Ovary (tissue), 3 donors: ENCODE measurements at regions not wholly inside any gene's neighbourhood (a gene's known extent, or its start where the extent isn't known, plus 50 kb on each side); places are given as distances from the start of the nearest gene placed in this dataset.

Experiments used
- EP300 ChIP-seq: sonication (generic); formaldehyde crosslinking; IDR thresholded peaks from one replicate; pipeline ENCODE4 v1.6.1; 2017; ENCODE audit warnings: antibody characterized with exemption
- POLR2A ChIP-seq: fragments of 450-650 bp; IDR thresholded peaks from one replicate; pipeline ENCODE4 v1.6.1; 2017; ENCODE audit warnings: antibody characterized with exemption, mild to moderate bottlenecking, moderate library complexity
- TF ChIP-seq, protein P1 (sequence below), 3 donors: fragments of 450-650 bp in 2 of 3; fragments of 200-600 bp in 1 of 3; IDR thresholded peaks; one replicate each; pipeline versions ENCODE4 v1.5.1 to v1.8.0; 2016 to 2022; ENCODE audit warnings: antibody characterized with exemption in 3 of 3, mild to moderate bottlenecking in 1 of 3
- donor health status: DM: no; HTN: no; CAD: no.

- no peak for TF ChIP-seq POLR2A
- TF ChIP-seq, protein P1, sequence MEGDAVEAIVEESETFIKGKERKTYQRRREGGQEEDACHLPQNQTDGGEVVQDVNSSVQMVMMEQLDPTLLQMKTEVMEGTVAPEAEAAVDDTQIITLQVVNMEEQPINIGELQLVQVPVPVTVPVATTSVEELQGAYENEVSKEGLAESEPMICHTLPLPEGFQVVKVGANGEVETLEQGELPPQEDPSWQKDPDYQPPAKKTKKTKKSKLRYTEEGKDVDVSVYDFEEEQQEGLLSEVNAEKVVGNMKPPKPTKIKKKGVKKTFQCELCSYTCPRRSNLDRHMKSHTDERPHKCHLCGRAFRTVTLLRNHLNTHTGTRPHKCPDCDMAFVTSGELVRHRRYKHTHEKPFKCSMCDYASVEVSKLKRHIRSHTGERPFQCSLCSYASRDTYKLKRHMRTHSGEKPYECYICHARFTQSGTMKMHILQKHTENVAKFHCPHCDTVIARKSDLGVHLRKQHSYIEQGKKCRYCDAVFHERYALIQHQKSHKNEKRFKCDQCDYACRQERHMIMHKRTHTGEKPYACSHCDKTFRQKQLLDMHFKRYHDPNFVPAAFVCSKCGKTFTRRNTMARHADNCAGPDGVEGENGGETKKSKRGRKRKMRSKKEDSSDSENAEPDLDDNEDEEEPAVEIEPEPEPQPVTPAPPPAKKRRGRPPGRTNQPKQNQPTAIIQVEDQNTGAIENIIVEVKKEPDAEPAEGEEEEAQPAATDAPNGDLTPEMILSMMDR (IDR thresholded peaks at IDR 0.05): no peak
- no peak for TF ChIP-seq EP300
Measured at GRCh38 chr5:107168848-107169752, 501.6 kb downstream of the EFNA5 start.
